ENCODE measurements at regions not wholly inside any gene's neighbourhood (a gene's known extent, or its start where the extent isn't known, plus 50 kb on each side); places are given as distances from the start of the nearest gene placed in this dataset.

- Mint-ChIP-seq H3K4me1 (no peaks in the 10 kb centered on the region), H3K27me3 (no peaks in the 10 kb centered on the region), H3K36me3 (ENCODE audit: low read depth) (no peaks in the 10 kb centered on the region), H3K27ac (no peak overlapping the region), H3K4me3 (no peak overlapping the region)
- DNase-seq: no peak
- H3K9me3 ChIP-seq (ENCODE audit: control insufficient read depth, low read length, poor library complexity, severe bottlenecking): no peaks in the 10 kb centered on the region
- no peak for ATAC-seq
Measured at GRCh38 chr12:84638811-84639368, 273.7 kb downstream of the SLC6A15 start.

- Mint-ChIP-seq H3K4me3 (no peak overlapping the region), H3K27me3 (no peaks in the 10 kb centered on the region), H3K36me3 (ENCODE audit: low read depth) (no peaks in the 10 kb centered on the region), H3K27ac (no peak overlapping the region), H3K4me1 (no peaks in the 10 kb centered on the region)
- no peaks in the 10 kb centered on the region for H3K9me3 ChIP-seq (ENCODE audit: control insufficient read depth, low read length, poor library complexity, severe bottlenecking)
- no peak for ATAC-seq
- no peak for DNase-seq
Measured at GRCh38 chr12:84637926-84638325, 274.7 kb downstream of the SLC6A15 start.

DNA sequence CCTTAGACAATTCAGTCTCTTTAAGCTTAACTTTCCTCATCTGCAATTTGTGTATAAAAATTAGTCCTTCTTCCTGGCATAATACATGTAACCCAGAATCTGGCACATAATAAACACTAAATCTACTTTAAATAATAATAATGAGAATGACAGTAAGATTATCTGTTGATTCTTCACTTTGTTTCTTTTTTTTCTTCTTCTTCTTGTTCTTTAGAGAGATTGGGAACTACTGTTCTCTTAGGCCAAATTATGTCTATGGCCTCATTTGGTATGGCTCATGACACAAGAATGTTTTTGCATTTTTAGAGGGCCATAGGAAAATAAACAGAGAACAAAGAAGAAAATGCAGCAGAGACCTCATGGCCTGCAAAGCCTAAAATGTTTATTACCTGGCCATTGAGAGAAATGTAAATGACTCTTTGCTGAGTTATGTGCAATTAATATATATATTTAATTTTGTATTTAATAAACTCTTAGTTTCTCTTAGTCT lies 275.8 kb downstream of the SLC6A15 start:
- no peaks in the 10 kb centered on the region for H3K9me3 ChIP-seq (ENCODE audit: control insufficient read depth, low read length, poor library complexity, severe bottlenecking)
- Mint-ChIP-seq H3K4me3 (no peak overlapping the region), H3K4me1 (no peaks in the 10 kb centered on the region), H3K36me3 (ENCODE audit: low read depth) (no peaks in the 10 kb centered on the region), H3K27me3 (no peaks in the 10 kb centered on the region), H3K27ac (no peak overlapping the region)
- ATAC-seq (no peak), DNase-seq (no peak)

DNA sequence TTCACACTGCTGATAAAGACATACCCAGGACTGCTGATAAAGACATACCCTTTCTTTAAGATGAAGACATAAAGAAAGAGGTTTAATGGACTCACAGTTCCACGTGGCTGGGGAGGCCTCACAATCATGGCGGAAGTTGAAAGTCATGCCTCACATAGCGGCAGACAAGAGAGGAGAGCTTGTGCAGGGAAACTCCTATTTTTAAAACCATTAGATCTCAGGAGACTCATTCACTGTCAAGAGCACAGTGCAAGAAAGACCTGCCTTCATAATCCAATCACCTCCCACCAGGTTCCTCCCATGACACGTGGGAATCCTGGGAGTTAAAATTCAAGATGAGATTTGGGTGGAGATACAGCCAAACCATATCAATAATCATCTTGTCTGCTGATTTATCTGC lies 278.1 kb downstream of the SLC6A15 start:
- DNase-seq: no peak
- ATAC-seq: no peak

DNA sequence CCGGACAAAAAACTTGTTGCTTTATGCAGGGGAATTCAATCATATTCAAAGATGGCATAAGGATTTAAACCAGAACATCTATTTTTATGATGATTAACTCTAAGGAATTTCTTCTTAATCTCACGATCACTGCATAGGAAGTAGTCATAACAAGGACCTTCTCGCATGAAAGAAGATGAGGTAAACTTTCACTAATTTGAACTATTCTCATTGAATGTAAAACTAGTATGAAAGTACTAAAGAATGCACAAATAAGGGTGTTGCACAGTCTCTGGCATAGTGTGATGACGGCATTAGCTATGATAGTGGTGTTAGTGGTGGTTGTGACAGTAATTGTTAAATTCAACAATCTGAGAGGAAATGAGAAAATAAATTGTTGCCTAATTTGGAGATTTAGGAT lies 280.0 kb downstream of the SLC6A15 start:
- Mint-ChIP-seq H3K4me1 (no peaks in the 10 kb centered on the region), H3K27ac (no peak overlapping the region), H3K27me3 (no peaks in the 10 kb centered on the region), H3K36me3 (ENCODE audit: low read depth) (no peaks in the 10 kb centered on the region), H3K4me3 (no peak overlapping the region)
- DNase-seq (no peak), ATAC-seq (no peak)
- no peaks in the 10 kb centered on the region for H3K9me3 ChIP-seq (ENCODE audit: control insufficient read depth, low read length, poor library complexity, severe bottlenecking)

More for the DNA sequence above, 278.1 kb downstream of the SLC6A15 start:
- no peaks in the 10 kb centered on the region for H3K36me3 Mint-ChIP-seq (ENCODE audit: low read depth)
- H3K9me3 ChIP-seq (ENCODE audit: control insufficient read depth, low read length, poor library complexity, severe bottlenecking): no peaks in the 10 kb centered on the region
- H3K4me1 Mint-ChIP-seq: no peaks in the 10 kb centered on the region
- H3K4me3 Mint-ChIP-seq: no peak overlapping the region
- no peak overlapping the region for H3K27ac Mint-ChIP-seq
- no peaks in the 10 kb centered on the region for H3K27me3 Mint-ChIP-seq

GRCh38 chr12:84631020-84631419 lies 281.6 kb downstream of the SLC6A15 start:
- no peak overlapping the region for H3K4me3 Mint-ChIP-seq
- no peaks in the 10 kb centered on the region for H3K36me3 Mint-ChIP-seq (ENCODE audit: low read depth)

DNA sequence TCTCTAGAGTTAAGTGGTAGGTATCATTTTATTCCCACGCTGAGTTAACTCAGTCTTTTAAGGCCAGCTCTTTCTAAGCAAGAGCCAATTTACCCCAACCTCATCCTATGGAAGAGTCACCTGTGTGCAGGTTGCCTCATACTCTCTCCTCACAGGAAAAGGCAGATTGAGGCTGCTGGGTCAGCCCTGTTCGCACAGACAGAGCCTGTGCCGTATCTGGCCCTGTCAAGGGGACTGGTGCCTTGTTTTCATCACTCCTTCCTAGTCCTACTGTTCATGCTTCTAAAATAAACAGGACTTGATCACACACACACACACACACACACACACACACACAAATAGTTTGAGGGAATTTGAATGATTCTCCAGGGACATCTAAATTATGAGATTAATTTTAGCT lies 285.0 kb downstream of the SLC6A15 start:
- H3K27me3 Mint-ChIP-seq: no peaks in the 10 kb centered on the region
- no peak for DNase-seq
- no peaks in the 10 kb centered on the region for H3K36me3 Mint-ChIP-seq (ENCODE audit: low read depth)
- H3K4me1 Mint-ChIP-seq: no peaks in the 10 kb centered on the region
- ATAC-seq: no peak
- no peak overlapping the region for H3K4me3 Mint-ChIP-seq
- H3K9me3 ChIP-seq (ENCODE audit: control insufficient read depth, low read length, poor library complexity, severe bottlenecking): no peaks in the 10 kb centered on the region
- H3K27ac Mint-ChIP-seq: no peak overlapping the region

More at GRCh38 chr12:84631020-84631419, 281.6 kb downstream of the SLC6A15 start:
- no peaks in the 10 kb centered on the region for H3K9me3 ChIP-seq (ENCODE audit: control insufficient read depth, low read length, poor library complexity, severe bottlenecking)
- H3K27me3 Mint-ChIP-seq: no peaks in the 10 kb centered on the region
- no peak overlapping the region for H3K27ac Mint-ChIP-seq
- ATAC-seq (no peak), DNase-seq (no peak)
- H3K4me1 Mint-ChIP-seq: no peaks in the 10 kb centered on the region

DNA sequence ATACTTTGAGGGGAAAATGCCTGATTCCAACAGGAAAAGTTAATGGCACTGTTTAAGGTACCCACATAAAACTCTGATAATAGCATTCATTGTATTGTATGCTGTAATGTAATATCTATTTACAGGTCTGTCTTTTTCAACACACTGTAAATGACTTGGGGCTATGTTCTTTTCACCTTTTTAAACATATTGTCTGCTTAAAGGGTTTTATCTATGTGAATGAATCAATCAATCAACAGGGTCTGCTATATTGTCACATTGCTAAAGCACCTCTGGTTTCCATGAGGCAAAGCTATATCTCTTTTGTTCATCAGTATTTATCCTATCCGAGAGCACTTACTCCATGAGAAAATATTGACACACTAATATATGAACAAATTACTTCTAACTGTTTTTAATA lies 288.0 kb downstream of the SLC6A15 start:
- no peak overlapping the region for H3K4me3 Mint-ChIP-seq
- DNase-seq: no peak
- no peaks in the 10 kb centered on the region for H3K4me1 Mint-ChIP-seq
- H3K36me3 Mint-ChIP-seq (ENCODE audit: low read depth): no peaks in the 10 kb centered on the region
- no peak overlapping the region for H3K27ac Mint-ChIP-seq
- H3K27me3 Mint-ChIP-seq: no peaks in the 10 kb centered on the region
- H3K9me3 ChIP-seq (ENCODE audit: control insufficient read depth, low read length, poor library complexity, severe bottlenecking): no peaks in the 10 kb centered on the region
- ATAC-seq: no peak

GRCh38 chr12:84619053-84619571 lies 293.5 kb downstream of the SLC6A15 start:
- H3K4me3 Mint-ChIP-seq: no peak overlapping the region
- H3K27me3 Mint-ChIP-seq: no peaks in the 10 kb centered on the region
- no peaks in the 10 kb centered on the region for H3K36me3 Mint-ChIP-seq (ENCODE audit: low read depth)
- ATAC-seq: no peak
- no peak for DNase-seq
- H3K4me1 Mint-ChIP-seq: no peaks in the 10 kb centered on the region
- no peaks in the 10 kb centered on the region for H3K9me3 ChIP-seq (ENCODE audit: control insufficient read depth, low read length, poor library complexity, severe bottlenecking)
- no peak overlapping the region for H3K27ac Mint-ChIP-seq

- DNase-seq (no peak), ATAC-seq (no peak)
- H3K9me3 ChIP-seq (ENCODE audit: control insufficient read depth, low read length, poor library complexity, severe bottlenecking): no peaks in the 10 kb centered on the region
- no peak overlapping the region for H3K4me3 Mint-ChIP-seq
- H3K4me1 Mint-ChIP-seq: no peaks in the 10 kb centered on the region
- no peaks in the 10 kb centered on the region for H3K27me3 Mint-ChIP-seq
- H3K27ac Mint-ChIP-seq: no peak overlapping the region
- no peaks in the 10 kb centered on the region for H3K36me3 Mint-ChIP-seq (ENCODE audit: low read depth)
Measured at GRCh38 chr12:84607170-84607819, 305.3 kb downstream of the SLC6A15 start.

DNA sequence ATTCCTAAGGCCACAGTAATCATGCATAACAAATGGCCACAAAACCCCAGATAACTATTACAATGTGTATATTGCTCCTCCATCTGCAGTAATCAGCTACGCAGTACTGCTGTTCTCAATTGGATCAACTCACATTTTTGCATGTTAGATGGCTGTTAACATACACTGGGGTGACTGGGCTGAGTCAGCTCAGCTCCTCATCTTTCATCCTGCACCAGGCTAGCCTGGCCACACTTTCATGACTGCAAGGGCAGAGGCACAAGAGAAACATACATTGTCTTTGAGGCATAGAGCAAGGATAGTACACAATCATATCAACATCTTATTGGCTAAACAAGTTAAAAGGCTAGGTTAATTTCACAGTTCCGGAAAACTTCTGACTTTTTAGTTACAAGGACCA lies 306.6 kb downstream of the SLC6A15 start:
- ATAC-seq (no peak), DNase-seq (no peak)
- H3K9me3 ChIP-seq (ENCODE audit: control insufficient read depth, low read length, poor library complexity, severe bottlenecking): no peaks in the 10 kb centered on the region
- Mint-ChIP-seq H3K27ac (no peak overlapping the region), H3K36me3 (ENCODE audit: low read depth) (no peaks in the 10 kb centered on the region), H3K4me1 (no peaks in the 10 kb centered on the region), H3K27me3 (no peaks in the 10 kb centered on the region), H3K4me3 (no peak overlapping the region)

DNA sequence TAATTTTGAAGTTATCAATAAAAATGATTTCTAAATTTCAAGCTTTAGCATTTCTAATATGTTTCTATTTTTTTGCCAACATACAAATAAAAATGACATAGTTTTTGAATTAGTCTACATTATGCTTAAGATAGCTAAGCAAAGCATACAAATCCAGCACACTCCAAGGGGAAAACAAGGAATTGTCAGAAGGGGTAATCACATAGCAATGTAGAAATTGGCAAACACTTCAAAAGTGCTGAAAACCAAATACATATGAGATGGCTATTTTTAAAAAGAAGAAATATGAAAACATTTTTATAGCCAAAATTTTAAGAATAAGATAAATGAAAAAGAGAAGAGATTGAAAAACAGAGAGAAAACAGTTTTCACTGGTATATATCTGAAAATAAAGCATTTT lies 308.0 kb downstream of the SLC6A15 start:
- no peaks in the 10 kb centered on the region for H3K36me3 Mint-ChIP-seq (ENCODE audit: low read depth)
- no peak for ATAC-seq

DNA sequence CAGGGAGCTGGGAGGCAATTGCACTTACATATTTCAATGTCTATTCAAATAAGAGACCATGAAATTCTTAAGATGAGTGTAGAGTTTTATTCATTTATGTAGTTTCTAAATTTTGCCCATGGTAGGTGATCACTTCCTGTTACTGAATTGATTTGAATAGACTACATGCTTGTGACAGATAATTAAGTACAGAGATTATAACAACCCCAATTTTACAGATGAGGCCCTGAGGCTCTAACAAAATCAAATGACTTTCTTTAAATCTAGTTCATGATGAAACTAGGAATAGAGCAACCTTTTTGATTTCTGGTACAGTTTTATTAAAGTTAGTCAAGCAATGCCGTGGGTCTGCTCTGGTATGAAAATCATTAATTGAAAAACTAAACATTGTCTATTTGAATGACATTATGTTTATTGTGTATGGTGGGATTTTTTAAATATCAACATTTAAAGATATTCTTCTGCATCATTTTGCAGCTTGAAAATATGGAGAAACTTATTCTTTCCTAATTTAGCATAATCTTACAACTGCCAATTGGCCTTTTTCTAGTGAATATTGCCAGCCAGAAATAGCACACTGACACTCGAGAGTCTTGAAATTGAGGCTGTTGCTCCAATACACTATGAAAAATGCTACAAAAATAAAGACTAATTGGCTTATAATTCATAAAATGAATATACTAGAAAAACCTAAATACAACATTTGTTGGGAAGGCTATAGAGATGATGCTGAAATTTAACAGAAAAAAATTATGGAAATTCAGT lies 308.9 kb downstream of the SLC6A15 start:
- H3K9me3 ChIP-seq (ENCODE audit: control insufficient read depth, low read length, poor library complexity, severe bottlenecking): no peaks in the 10 kb centered on the region
- DNase-seq (no peak), ATAC-seq (no peak)
- Mint-ChIP-seq H3K4me3 (no peak overlapping the region), H3K27ac (no peak overlapping the region), H3K27me3 (no peaks in the 10 kb centered on the region), H3K4me1 (no peaks in the 10 kb centered on the region), H3K36me3 (ENCODE audit: low read depth) (no peaks in the 10 kb centered on the region)

More for the DNA sequence above, 308.0 kb downstream of the SLC6A15 start:
- Mint-ChIP-seq H3K27me3 (no peaks in the 10 kb centered on the region), H3K27ac (no peak overlapping the region), H3K4me1 (no peaks in the 10 kb centered on the region), H3K4me3 (no peak overlapping the region)
- no peak for DNase-seq
- H3K9me3 ChIP-seq (ENCODE audit: control insufficient read depth, low read length, poor library complexity, severe bottlenecking): no peaks in the 10 kb centered on the region

All from T-helper 17 cell (primary cell).